ENCODE measurements at regions not wholly inside any gene's neighbourhood (a gene's known extent, or its start where the extent isn't known, plus 50 kb on each side); places are given as distances from the start of the nearest gene placed in this dataset.

DNA sequence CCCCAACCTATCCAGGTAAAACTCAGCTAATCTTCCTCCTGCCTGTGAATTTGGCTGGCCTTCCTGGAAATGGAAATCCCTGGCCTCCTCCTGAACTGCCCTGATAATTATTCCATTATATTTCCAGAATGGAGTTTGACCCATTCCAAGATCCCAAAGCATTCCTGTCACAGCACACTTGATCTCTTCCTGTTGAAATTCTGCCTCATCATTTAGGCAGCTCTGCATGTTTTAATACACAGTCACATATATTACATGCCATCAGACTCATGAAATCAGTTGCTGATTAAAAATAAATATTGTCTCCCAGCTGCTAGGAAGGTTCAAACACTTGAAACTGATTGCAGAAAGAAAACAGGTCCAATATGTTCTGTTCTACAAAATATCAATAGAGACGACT lies 148.2 kb upstream of the PALMD start:
- Histone ChIP-seq H2AFZ (ENCODE audit: low read length) (no peak overlapping the region), H2BK12ac (ENCODE audit: low read depth, low read length) (no peak overlapping the region)
- WGBS, 2 experiments (ENCODE audit: extremely low coverage in 1 of 2, insufficient coverage in 1 of 2, insufficient read length in 1 of 2, insufficient replicate concordance in 2 of 2, low coverage in 1 of 2, low lambda C conversion rate in 2 of 2, missing lambda C conversion rate in 1 of 2): 80% methylated on average over 1 of the region's 1 CpG; no CpG with 5 or more reads in 1 of the 2 experiments
- TF ChIP-seq SAP30 (IDR thresholded peaks at IDR 0.05; ENCODE audit: insufficient read depth, insufficient replicate concordance, low read length): no peak
- no peak for TF ChIP-seq EZH2 (IDR thresholded peaks at IDR 0.05; ENCODE audit: low read depth, low read length, severe bottlenecking)
- TF ChIP-seq, protein P1, sequence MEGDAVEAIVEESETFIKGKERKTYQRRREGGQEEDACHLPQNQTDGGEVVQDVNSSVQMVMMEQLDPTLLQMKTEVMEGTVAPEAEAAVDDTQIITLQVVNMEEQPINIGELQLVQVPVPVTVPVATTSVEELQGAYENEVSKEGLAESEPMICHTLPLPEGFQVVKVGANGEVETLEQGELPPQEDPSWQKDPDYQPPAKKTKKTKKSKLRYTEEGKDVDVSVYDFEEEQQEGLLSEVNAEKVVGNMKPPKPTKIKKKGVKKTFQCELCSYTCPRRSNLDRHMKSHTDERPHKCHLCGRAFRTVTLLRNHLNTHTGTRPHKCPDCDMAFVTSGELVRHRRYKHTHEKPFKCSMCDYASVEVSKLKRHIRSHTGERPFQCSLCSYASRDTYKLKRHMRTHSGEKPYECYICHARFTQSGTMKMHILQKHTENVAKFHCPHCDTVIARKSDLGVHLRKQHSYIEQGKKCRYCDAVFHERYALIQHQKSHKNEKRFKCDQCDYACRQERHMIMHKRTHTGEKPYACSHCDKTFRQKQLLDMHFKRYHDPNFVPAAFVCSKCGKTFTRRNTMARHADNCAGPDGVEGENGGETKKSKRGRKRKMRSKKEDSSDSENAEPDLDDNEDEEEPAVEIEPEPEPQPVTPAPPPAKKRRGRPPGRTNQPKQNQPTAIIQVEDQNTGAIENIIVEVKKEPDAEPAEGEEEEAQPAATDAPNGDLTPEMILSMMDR (IDR thresholded peaks at IDR 0.05; ENCODE audit: control extremely low read depth in 1 of 3, insufficient read depth in 1 of 3, low read depth in 1 of 3, low read length in 3 of 3): no peak
- no peak for TF ChIP-seq CTBP2 (IDR thresholded peaks at IDR 0.05; ENCODE audit: borderline replicate concordance, insufficient read depth, insufficient read length, low read length)
- TF ChIP-seq FOSL1 (IDR thresholded peaks at IDR 0.05; ENCODE audit: insufficient read depth, low read depth, low read length): no peak
- TF ChIP-seq, protein P2, sequence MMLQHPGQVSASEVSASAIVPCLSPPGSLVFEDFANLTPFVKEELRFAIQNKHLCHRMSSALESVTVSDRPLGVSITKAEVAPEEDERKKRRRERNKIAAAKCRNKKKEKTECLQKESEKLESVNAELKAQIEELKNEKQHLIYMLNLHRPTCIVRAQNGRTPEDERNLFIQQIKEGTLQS (IDR thresholded peaks at IDR 0.05; ENCODE audit: insufficient read depth, low read depth, low read length): no peak
- TF ChIP-seq HDAC6 (IDR thresholded peaks at IDR 0.05; ENCODE audit: low read depth, low read length): no peak
- no peak for TF ChIP-seq PHF8 (conservative IDR thresholded peaks at IDR 0.05; ENCODE audit: low read depth, low read length)
- TF ChIP-seq YY1 (IDR thresholded peaks at IDR 0.05; ENCODE audit: low read depth, low read length): no peak
- no peak for TF ChIP-seq RBBP5 (IDR thresholded peaks at IDR 0.05; ENCODE audit: borderline replicate concordance, low read depth, low read length)

More for the DNA sequence above, 148.2 kb upstream of the PALMD start:
- Histone ChIP-seq H3K23ac (ENCODE audit: insufficient read length) (no peak overlapping the region), H3K18ac (ENCODE audit: extremely low read depth, low read length) (no peak overlapping the region), H3K79me1 (ENCODE audit: low read depth, low read length) (no peaks in the 10 kb centered on the region), H4K20me1 (replicated peaks in 1 of 2; ENCODE audit: control insufficient read depth in 1 of 2, insufficient read depth in 2 of 2, low read length in 2 of 2) (no peaks in the 10 kb centered on the region), H2BK5ac (ENCODE audit: low read depth, low read length) (no peak overlapping the region), H3K4me3 (ENCODE audit: extremely low read depth in 1 of 4, insufficient read depth in 2 of 4, low read depth in 3 of 4, low read length in 4 of 4) (no peak overlapping the region), H3K14ac (ENCODE audit: insufficient read length) (no peak overlapping the region), H3K9ac (replicated peaks in 1 of 4; ENCODE audit: extremely low read depth in 1 of 4, low read depth in 3 of 4, low read length in 3 of 4) (no peak overlapping the region), H2BK120ac (replicated peaks; ENCODE audit: low read depth, low read length) (no peak overlapping the region), H3K23me2 (ENCODE audit: low read depth, low read length) (no peaks in the 10 kb centered on the region), H3K4me2 (ENCODE audit: insufficient read depth in 1 of 2, low read depth in 2 of 2, low read length in 2 of 2) (no peak overlapping the region), H3K79me2 (ENCODE audit: control insufficient read depth in 1 of 2, insufficient read depth in 2 of 2, low read length in 2 of 2) (no peaks in the 10 kb centered on the region), H4K8ac (ENCODE audit: extremely low read depth, insufficient read depth, low read length) (no peak overlapping the region), H2BK15ac (ENCODE audit: low read length) (no peak overlapping the region), H2BK20ac (ENCODE audit: low read length) (no peak overlapping the region), H3K56ac (replicated peaks; ENCODE audit: insufficient read length, low read depth, low read length) (no peak overlapping the region), H3K9me3 (ENCODE audit: insufficient read depth in 2 of 2, low read depth in 1 of 2, low read length in 1 of 2) (no peaks in the 10 kb centered on the region), H3K4ac (replicated peaks; ENCODE audit: insufficient read length, low read depth, low read length) (no peak overlapping the region), H3K36me3 (ENCODE audit: control insufficient read depth in 2 of 4, insufficient read depth in 4 of 4, low read length in 3 of 4) (no peaks in the 10 kb centered on the region), H3K27ac (ENCODE audit: low read depth, low read length) (no peak overlapping the region), H2AK5ac (ENCODE audit: low read depth, low read length) (no peak overlapping the region), H4K91ac (replicated peaks; ENCODE audit: insufficient read length, low read length) (no peak overlapping the region), H4K5ac (ENCODE audit: insufficient read length, low read depth, low read length) (no peak overlapping the region), H3K27me3 (replicated peaks in 1 of 4; ENCODE audit: control insufficient read depth in 3 of 4, extremely low read depth in 1 of 4, insufficient read depth in 3 of 4, low read length in 3 of 4) (no peaks in the 10 kb centered on the region), H3K4me1 (replicated peaks in 1 of 4; ENCODE audit: control insufficient read depth in 3 of 4, insufficient read depth in 4 of 4, low read length in 3 of 4) (no peaks in the 10 kb centered on the region; a peak in 1 of 7 replicates)
- POLR2A ChIA-PET (ENCODE audit: partially characterized antibody): no interaction called here
- CTCF ChIA-PET (ENCODE audit: partially characterized antibody): interaction anchor here (0.6 to 2.7 kb wide), 3 partner anchors 15 to 207 kb away, joined by 3 to 13 read pairs (median 5); no protein-coding TSS in a partner anchor
- DNase-seq (ENCODE audit: low read depth in 1 of 2, low spot score in 2 of 2) (no peak), FAIRE-seq (no peak)
